ENCODE measurements at regions not wholly inside any gene's neighbourhood (a gene's known extent, or its start where the extent isn't known, plus 50 kb on each side); places are given as distances from the start of the nearest gene placed in this dataset.

DNA sequence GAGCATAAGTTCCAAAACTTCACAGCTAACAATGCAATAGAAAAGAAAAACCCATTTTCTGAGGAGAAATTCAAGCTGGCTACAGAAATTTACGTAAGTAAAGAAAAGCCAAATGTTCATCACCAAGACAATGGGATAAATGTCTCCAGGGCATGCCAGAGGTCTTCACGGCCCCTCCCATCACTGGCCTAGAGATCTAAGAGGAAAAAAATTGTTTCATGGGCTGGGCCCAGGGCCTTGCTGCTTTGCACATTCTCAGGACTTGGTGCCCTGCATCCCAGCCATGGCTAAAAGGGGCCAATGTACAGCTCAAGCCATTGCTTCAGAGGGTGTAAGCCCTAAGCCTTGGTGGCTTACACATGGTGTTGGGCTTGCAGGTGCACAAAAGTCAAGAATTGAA lies 443.6 kb downstream of the ELAVL2 start:
- TF ChIP-seq, protein P1, sequence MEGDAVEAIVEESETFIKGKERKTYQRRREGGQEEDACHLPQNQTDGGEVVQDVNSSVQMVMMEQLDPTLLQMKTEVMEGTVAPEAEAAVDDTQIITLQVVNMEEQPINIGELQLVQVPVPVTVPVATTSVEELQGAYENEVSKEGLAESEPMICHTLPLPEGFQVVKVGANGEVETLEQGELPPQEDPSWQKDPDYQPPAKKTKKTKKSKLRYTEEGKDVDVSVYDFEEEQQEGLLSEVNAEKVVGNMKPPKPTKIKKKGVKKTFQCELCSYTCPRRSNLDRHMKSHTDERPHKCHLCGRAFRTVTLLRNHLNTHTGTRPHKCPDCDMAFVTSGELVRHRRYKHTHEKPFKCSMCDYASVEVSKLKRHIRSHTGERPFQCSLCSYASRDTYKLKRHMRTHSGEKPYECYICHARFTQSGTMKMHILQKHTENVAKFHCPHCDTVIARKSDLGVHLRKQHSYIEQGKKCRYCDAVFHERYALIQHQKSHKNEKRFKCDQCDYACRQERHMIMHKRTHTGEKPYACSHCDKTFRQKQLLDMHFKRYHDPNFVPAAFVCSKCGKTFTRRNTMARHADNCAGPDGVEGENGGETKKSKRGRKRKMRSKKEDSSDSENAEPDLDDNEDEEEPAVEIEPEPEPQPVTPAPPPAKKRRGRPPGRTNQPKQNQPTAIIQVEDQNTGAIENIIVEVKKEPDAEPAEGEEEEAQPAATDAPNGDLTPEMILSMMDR (conservative IDR thresholded peaks at IDR 0.05; ENCODE audit: low read length) = no peak
- TF ChIP-seq EZH2phosphoT487 (IDR thresholded peaks at IDR 0.05; ENCODE audit: borderline replicate concordance, low read depth, low read length) = no peak

Data from OCI-LY7 (cell line).